ENCODE measurements at regions not wholly inside any gene's neighbourhood (a gene's known extent, or its start where the extent isn't known, plus 50 kb on each side); places are given as distances from the start of the nearest gene placed in this dataset.
"Not testable (repeated sequence)": the region's sequence is repeated elsewhere in the genome, so short reads cannot be mapped to it uniquely, and the experiment has no call there.

GRCh38 chr7:76117306-76117991 lies 69.5 kb downstream of the MDH2 start:
- not testable (repeated sequence) for H3K27ac Mint-ChIP-seq; H3K4me3 Mint-ChIP-seq; DNase-seq; H3K4me1 Mint-ChIP-seq; H3K36me3 Mint-ChIP-seq (ENCODE audit: low read depth); H3K9me3 ChIP-seq (ENCODE audit: control insufficient read depth, low read length, poor library complexity, severe bottlenecking); ATAC-seq
- H3K27me3 Mint-ChIP-seq, result peaks cover 13% of the 10 kb centered on the region

GRCh38 chr7:76118253-76119036 lies 70.5 kb downstream of the MDH2 start:
- not testable (repeated sequence) for H3K27ac Mint-ChIP-seq; H3K9me3 ChIP-seq (ENCODE audit: control insufficient read depth, low read length, poor library complexity, severe bottlenecking); H3K27me3 Mint-ChIP-seq; H3K4me1 Mint-ChIP-seq; DNase-seq; H3K4me3 Mint-ChIP-seq; H3K36me3 Mint-ChIP-seq (ENCODE audit: low read depth); ATAC-seq

GRCh38 chr7:76121044-76121443 lies 73.1 kb downstream of the MDH2 start:
- ATAC-seq (no peak), DNase-seq (no peak)
- no peaks in the 10 kb centered on the region for H3K9me3 ChIP-seq (ENCODE audit: control insufficient read depth, low read length, poor library complexity, severe bottlenecking)
- Mint-ChIP-seq H3K36me3 (ENCODE audit: low read depth) (no peaks in the 10 kb centered on the region), H3K27ac (no peak overlapping the region), H3K4me1 (peaks cover 3% of the 10 kb centered on the region), H3K27me3 (no peaks in the 10 kb centered on the region), H3K4me3 (no peak overlapping the region)

- ATAC-seq (no peak), DNase-seq (no peak)
- H3K9me3 ChIP-seq (ENCODE audit: control insufficient read depth, low read length, poor library complexity, severe bottlenecking), result no peaks in the 10 kb centered on the region
- Mint-ChIP-seq H3K27me3 (no peaks in the 10 kb centered on the region), H3K4me1 (peaks cover 3% of the 10 kb centered on the region), H3K4me3 (no peak overlapping the region), H3K36me3 (ENCODE audit: low read depth) (no peaks in the 10 kb centered on the region), H3K27ac (no peak overlapping the region)
Observed at GRCh38 chr7:76122516-76123239, 74.8 kb downstream of the MDH2 start.

- Mint-ChIP-seq H3K27ac (no peak overlapping the region), H3K4me3 (no peak overlapping the region), H3K36me3 (ENCODE audit: low read depth) (no peaks in the 10 kb centered on the region), H3K27me3 (peaks cover 6% of the 10 kb centered on the region), H3K4me1 (peaks cover 3% of the 10 kb centered on the region)
- ATAC-seq (no peak), DNase-seq (no peak)
- H3K9me3 ChIP-seq (ENCODE audit: control insufficient read depth, low read length, poor library complexity, severe bottlenecking), result no peaks in the 10 kb centered on the region
Observed at GRCh38 chr7:76123316-76123715, 75.4 kb downstream of the MDH2 start.

- H3K36me3 Mint-ChIP-seq (ENCODE audit: low read depth), result no peaks in the 10 kb centered on the region
- H3K27ac Mint-ChIP-seq, result no peak overlapping the region
- H3K4me3 Mint-ChIP-seq, result no peak overlapping the region
- H3K9me3 ChIP-seq (ENCODE audit: control insufficient read depth, low read length, poor library complexity, severe bottlenecking), result no peaks in the 10 kb centered on the region
- no peak for ATAC-seq
- DNase-seq, result no peak
- peaks cover 15% of the 10 kb centered on the region for H3K27me3 Mint-ChIP-seq
- peaks cover 3% of the 10 kb centered on the region for H3K4me1 Mint-ChIP-seq
Observed at GRCh38 chr7:76125560-76125959, 76.1 kb upstream of the SRRM3 start.

GRCh38 chr7:76126632-76127031 lies 75.1 kb upstream of the SRRM3 start:
- no peaks in the 10 kb centered on the region for H3K36me3 Mint-ChIP-seq (ENCODE audit: low read depth)
- no peaks in the 10 kb centered on the region for H3K9me3 ChIP-seq (ENCODE audit: control insufficient read depth, low read length, poor library complexity, severe bottlenecking)
- ATAC-seq (no peak), DNase-seq (no peak)
- peaks cover 16% of the 10 kb centered on the region for H3K27me3 Mint-ChIP-seq
- H3K27ac Mint-ChIP-seq, result no peak overlapping the region
- H3K4me1 Mint-ChIP-seq, result peaks cover 4% of the 10 kb centered on the region
- H3K4me3 Mint-ChIP-seq, result no peak overlapping the region

GRCh38 chr7:76129366-76129765 lies 72.3 kb upstream of the SRRM3 start:
- ATAC-seq, result no peak
- Mint-ChIP-seq H3K4me1 (peaks cover 17% of the 10 kb centered on the region), H3K27ac (no peak overlapping the region), H3K36me3 (ENCODE audit: low read depth) (no peaks in the 10 kb centered on the region), H3K27me3 (peaks cover 31% of the 10 kb centered on the region), H3K4me3 (no peak overlapping the region)
- no peak for DNase-seq
- H3K9me3 ChIP-seq (ENCODE audit: control insufficient read depth, low read length, poor library complexity, severe bottlenecking), result no peaks in the 10 kb centered on the region

- DNase-seq, result no peak
- Mint-ChIP-seq H3K27me3 (peaks cover 31% of the 10 kb centered on the region), H3K4me3 (no peak overlapping the region), H3K36me3 (ENCODE audit: low read depth) (no peaks in the 10 kb centered on the region), H3K27ac (no peak overlapping the region), H3K4me1 (peaks cover 17% of the 10 kb centered on the region)
- no peaks in the 10 kb centered on the region for H3K9me3 ChIP-seq (ENCODE audit: control insufficient read depth, low read length, poor library complexity, severe bottlenecking)
- no peak for ATAC-seq
Observed at GRCh38 chr7:76129836-76130235, 71.9 kb upstream of the SRRM3 start.

GRCh38 chr7:76130661-76131060 lies 71.0 kb upstream of the SRRM3 start:
- not testable (repeated sequence) for H3K9me3 ChIP-seq (ENCODE audit: control insufficient read depth, low read length, poor library complexity, severe bottlenecking); H3K36me3 Mint-ChIP-seq (ENCODE audit: low read depth); DNase-seq; H3K27ac Mint-ChIP-seq; H3K4me3 Mint-ChIP-seq; ATAC-seq
- H3K4me1 Mint-ChIP-seq, result peaks cover 17% of the 10 kb centered on the region
- H3K27me3 Mint-ChIP-seq, result peaks cover 34% of the 10 kb centered on the region

GRCh38 chr7:76131887-76132286 lies 69.8 kb upstream of the SRRM3 start:
- H3K27ac Mint-ChIP-seq; H3K36me3 Mint-ChIP-seq (ENCODE audit: low read depth); ATAC-seq; H3K4me3 Mint-ChIP-seq; H3K9me3 ChIP-seq (ENCODE audit: control insufficient read depth, low read length, poor library complexity, severe bottlenecking); DNase-seq: not testable (repeated sequence)
- H3K27me3 Mint-ChIP-seq, result peaks cover 35% of the 10 kb centered on the region
- H3K4me1 Mint-ChIP-seq, result peaks cover 17% of the 10 kb centered on the region

- peak overlapping the region; percentile 80 for H3K27ac Mint-ChIP-seq
- peak overlapping the region; percentile 84 for H3K4me3 Mint-ChIP-seq
- DNase-seq (no peak), ATAC-seq (no peak)
- no peaks in the 10 kb centered on the region for H3K36me3 Mint-ChIP-seq (ENCODE audit: low read depth)
- no peaks in the 10 kb centered on the region for H3K9me3 ChIP-seq (ENCODE audit: control insufficient read depth, low read length, poor library complexity, severe bottlenecking)
- peaks cover 29% of the 10 kb centered on the region for H3K27me3 Mint-ChIP-seq
- H3K4me1 Mint-ChIP-seq, result peaks cover 17% of the 10 kb centered on the region
Observed at GRCh38 chr7:76133164-76133775, 68.4 kb upstream of the SRRM3 start.

- peaks cover 17% of the 10 kb centered on the region for H3K4me1 Mint-ChIP-seq
- peaks cover 29% of the 10 kb centered on the region for H3K27me3 Mint-ChIP-seq
- H3K36me3 Mint-ChIP-seq (ENCODE audit: low read depth), result no peaks in the 10 kb centered on the region
- no peak for DNase-seq
- peak overlapping the region; percentile 84 for H3K4me3 Mint-ChIP-seq
- H3K27ac Mint-ChIP-seq, result peak overlapping the region; percentile 80
- ATAC-seq, result no peak
- H3K9me3 ChIP-seq (ENCODE audit: control insufficient read depth, low read length, poor library complexity, severe bottlenecking), result no peaks in the 10 kb centered on the region
Observed at GRCh38 chr7:76133839-76134238, 67.9 kb upstream of the SRRM3 start.
